GM23338 (cell line): ENCODE measurements at regions not wholly inside any gene's neighbourhood (a gene's known extent, or its start where the extent isn't known, plus 50 kb on each side); places are given as distances from the start of the nearest gene placed in this dataset.

ENCODE experiments used
- ATAC-seq: fragments of 200-7000 bp; cut with Tn5 transposase; 3 replicates; pipeline ENCODE4 v1.9.1; 2020
- DNase-seq: peaks from one replicate; pipeline ENCODE4 v3.0.0-alpha.2; 2015; ENCODE audit warnings: low spot score
- H2AFZ ChIP-seq: fragments of 200-600 bp; sonication (generic); 2 replicates; pipeline ENCODE4 v1.8.0; 2016; ENCODE audit warnings: antibody characterized with exemption, mild to moderate bottlenecking, moderate library complexity
- H3F3A ChIP-seq: fragments of 200-600 bp; sonication (generic); replicated peaks from 2 replicates; pipeline ENCODE4 v1.8.0; 2017; ENCODE audit warnings: antibody characterized with exemption, mixed run types, low read depth
- H3K27ac ChIP-seq: fragments of 200-600 bp; sonication (generic); 2 replicates; pipeline ENCODE4 v1.6.1; 2016; ENCODE audit warnings: low read depth
- H3K27me3 ChIP-seq: fragments of 200-600 bp; sonication (generic); 2 replicates; pipeline ENCODE4 v1.8.0; 2016; ENCODE audit warnings: mild to moderate bottlenecking, mixed run types, moderate library complexity; ENCODE audit not compliant: insufficient read depth
- H3K36me3 ChIP-seq: fragments of 200-600 bp; sonication (generic); 2 replicates; pipeline ENCODE4 v1.8.0; 2016; ENCODE audit warnings: mild to moderate bottlenecking; ENCODE audit not compliant: insufficient read depth
- H3K4me1 ChIP-seq: fragments of 200-600 bp; sonication (generic); 2 replicates; pipeline ENCODE4 v1.8.0; 2016; ENCODE audit warnings: mild to moderate bottlenecking, moderate library complexity; ENCODE audit not compliant: insufficient read depth
- H3K4me2 ChIP-seq: fragments of 200-600 bp; sonication (generic); 2 replicates; pipeline ENCODE4 v1.7.1; 2017; ENCODE audit warnings: mixed run types
- H3K4me3 ChIP-seq: fragments of 200-600 bp; sonication (generic); 2 replicates; pipeline ENCODE4 v1.6.1; 2016; ENCODE audit warnings: mixed run types
- H3K79me2 ChIP-seq: fragments of 200-600 bp; sonication (generic); replicated peaks from 2 replicates; pipeline ENCODE4 v1.8.0; 2017; ENCODE audit warnings: mild to moderate bottlenecking; ENCODE audit not compliant: insufficient read depth
- H3K9me2 ChIP-seq: fragments of 200-600 bp; sonication (generic); 2 replicates; pipeline ENCODE4 v1.8.0; 2017; ENCODE audit not compliant: insufficient read depth
- H4K20me1 ChIP-seq: fragments of 200-600 bp; sonication (generic); replicated peaks from 2 replicates; pipeline ENCODE4 v1.8.0; 2017; ENCODE audit warnings: mild to moderate bottlenecking; ENCODE audit not compliant: insufficient read depth
- H3K27ac Mint-ChIP-seq: 2 replicates; pipeline ENCODE4 v1.8.0; 2020; ENCODE audit warnings: inconsistent platforms, mild to moderate bottlenecking, moderate library complexity, mixed read lengths
- H3K27me3 Mint-ChIP-seq: 3 replicates; pipeline ENCODE4 v1.8.0; 2022; ENCODE audit warnings: low read depth, mild to moderate bottlenecking, moderate library complexity, mixed read lengths, inconsistent platforms; ENCODE audit not compliant: insufficient read depth, poor library complexity
- H3K36me3 Mint-ChIP-seq: 3 replicates; pipeline ENCODE4 v1.8.0; 2021; ENCODE audit warnings: low read depth, mild to moderate bottlenecking, inconsistent platforms, moderate library complexity, mixed read lengths
- H3K4me1 Mint-ChIP-seq: 3 replicates; pipeline ENCODE4 v1.8.0; 2020; ENCODE audit warnings: mild to moderate bottlenecking, inconsistent platforms, mixed read lengths
- H3K4me3 Mint-ChIP-seq: 3 replicates; pipeline ENCODE4 v1.8.0; 2021; ENCODE audit warnings: moderate library complexity, mild to moderate bottlenecking, inconsistent platforms, mixed read lengths
- H3K9me3 Mint-ChIP-seq: 3 replicates; pipeline ENCODE4 v1.8.0; 2020; ENCODE audit warnings: moderate library complexity, mild to moderate bottlenecking, inconsistent platforms, mixed read lengths
- CREB1 ChIP-seq: fragments of 250-450 bp; sonication (Bioruptor Pico); IDR thresholded peaks from 2 replicates; pipeline ENCODE4 v1.5.0; 2020; ENCODE audit warnings: low read depth, mild to moderate bottlenecking, moderate library complexity
- CTCF ChIP-seq, 2 experiments: fragments of 200-600 bp in 1 of 2; sonication (generic) in 1 of 2; conservative IDR thresholded peaks; 2 replicates each; pipeline versions ENCODE4 v1.5.1 to v1.6.1; 2016 to 2017; ENCODE audit warnings: antibody characterized with exemption in 2 of 2, low read depth in 2 of 2, mild to moderate bottlenecking in 2 of 2, moderate library complexity in 1 of 2
- EZH2 ChIP-seq: fragments of 200-600 bp; sonication (generic); IDR thresholded peaks from one replicate; pipeline ENCODE4 v1.8.0; 2017; ENCODE audit warnings: antibody characterized with exemption, mild to moderate bottlenecking, low read depth; ENCODE audit not compliant: unreplicated experiment
- EZH2phosphoT487 ChIP-seq: fragments of 200-600 bp; sonication (generic); IDR thresholded peaks from one replicate; pipeline ENCODE4 v1.8.1; 2018; ENCODE audit warnings: antibody characterized with exemption; ENCODE audit not compliant: unreplicated experiment
- JUNB ChIP-seq: IDR thresholded peaks from one replicate; pipeline ENCODE4 v1.6.1; 2016; ENCODE audit warnings: antibody characterized with exemption; ENCODE audit not compliant: unreplicated experiment
- NANOG ChIP-seq: IDR thresholded peaks from 2 replicates; pipeline ENCODE4 v1.6.1; 2016; ENCODE audit warnings: antibody characterized with exemption, borderline replicate concordance
- POLR2AphosphoS5 ChIP-seq: IDR thresholded peaks from 2 replicates; pipeline ENCODE4 v1.6.1; 2016; ENCODE audit warnings: antibody characterized with exemption, low read depth
- STAT1 ChIP-seq: IDR thresholded peaks from one replicate; pipeline ENCODE4 v1.6.1; 2016; ENCODE audit warnings: antibody characterized with exemption; ENCODE audit not compliant: unreplicated experiment
- ZNF114 ChIP-seq: fragments of 250-450 bp; sonication (Bioruptor Pico); IDR thresholded peaks from 2 replicates; pipeline ENCODE4 v1.5.0; 2020; ENCODE audit warnings: mild to moderate bottlenecking, moderate library complexity
- ZNF331 ChIP-seq: fragments of 250-450 bp; sonication (Bioruptor Pico); IDR thresholded peaks from 2 replicates; pipeline ENCODE4 v1.5.0; 2020; ENCODE audit warnings: low read depth, mild to moderate bottlenecking, moderate library complexity
- TF ChIP-seq, protein P1 (sequence below): IDR thresholded peaks from 2 replicates; pipeline ENCODE4 v1.6.1; 2016; ENCODE audit warnings: antibody characterized with exemption
- TF ChIP-seq, protein P2 (sequence below): IDR thresholded peaks from one replicate; pipeline ENCODE4 v1.6.1; 2018; ENCODE audit warnings: antibody characterized with exemption; ENCODE audit not compliant: unreplicated experiment
- TF ChIP-seq, protein P3 (sequence below): fragments of 250-450 bp; sonication (Bioruptor Pico); IDR thresholded peaks from 2 replicates; pipeline ENCODE4 v1.5.0; 2020; ENCODE audit warnings: mild to moderate bottlenecking, moderate library complexity

DNA sequence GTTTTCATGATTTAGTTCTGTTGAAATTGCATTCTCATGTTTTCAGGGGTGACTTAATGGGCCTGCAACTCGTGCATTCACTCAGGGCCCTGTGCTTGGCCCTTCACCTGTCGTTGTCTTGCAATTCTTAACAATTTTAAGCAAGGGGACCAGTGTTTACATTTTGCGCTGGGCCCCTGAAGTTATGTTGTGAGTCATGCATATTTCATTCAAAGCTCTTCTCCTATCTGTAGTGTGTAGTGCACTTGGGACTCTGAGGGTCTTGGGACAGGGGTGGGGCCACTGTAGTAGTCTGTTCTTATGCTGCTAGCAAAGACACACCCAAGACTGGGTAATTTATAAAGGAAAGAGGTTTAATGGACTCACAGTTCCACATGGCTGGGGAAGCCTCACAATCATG, 211.2 kb upstream of the RXFP2 start:
- ATAC-seq (no peak), DNase-seq (no peak)
- Mint-ChIP-seq H3K36me3 (no peaks in the 10 kb centered on the region), H3K4me1 (peaks cover 3% of the 10 kb centered on the region; the same call in 2 of the 3 replicates), H3K9me3 (no peaks in the 10 kb centered on the region; the same call in 2 of the 3 replicates), H3K27me3 (no peaks in the 10 kb centered on the region), H3K27ac (no peak overlapping the region), H3K4me3 (no peak overlapping the region)
- H3K4me1 ChIP-seq, result no peaks in the 10 kb centered on the region
- H3K27ac ChIP-seq, result no peak overlapping the region
- no peaks in the 10 kb centered on the region for H3K79me2 ChIP-seq
- H3K9me2 ChIP-seq, result no peaks in the 10 kb centered on the region
- H4K20me1 ChIP-seq, result no peaks in the 10 kb centered on the region
- no peaks in the 10 kb centered on the region for H3K36me3 ChIP-seq
- H3F3A ChIP-seq, result no peaks in the 10 kb centered on the region
- H3K4me2 ChIP-seq, result no peak overlapping the region
- no peaks in the 10 kb centered on the region for H3K27me3 ChIP-seq
- H3K4me3 ChIP-seq, result no peak overlapping the region
- no peak overlapping the region for H2AFZ ChIP-seq
- TF ChIP-seq EZH2 (no peak), CTCF (conservative IDR thresholded peaks at IDR 0.05; ENCODE audit: low read depth in 2 of 2) (no peak), ZNF331 (CRISPR knock-in tag) (no peak), STAT1 (no peak), ZNF114 (CRISPR knock-in tag) (no peak), POLR2AphosphoS5 (no peak), NANOG (no peak), EZH2phosphoT487 (no peak), JUNB (no peak), CREB1 (no peak)
- TF ChIP-seq, protein P1, sequence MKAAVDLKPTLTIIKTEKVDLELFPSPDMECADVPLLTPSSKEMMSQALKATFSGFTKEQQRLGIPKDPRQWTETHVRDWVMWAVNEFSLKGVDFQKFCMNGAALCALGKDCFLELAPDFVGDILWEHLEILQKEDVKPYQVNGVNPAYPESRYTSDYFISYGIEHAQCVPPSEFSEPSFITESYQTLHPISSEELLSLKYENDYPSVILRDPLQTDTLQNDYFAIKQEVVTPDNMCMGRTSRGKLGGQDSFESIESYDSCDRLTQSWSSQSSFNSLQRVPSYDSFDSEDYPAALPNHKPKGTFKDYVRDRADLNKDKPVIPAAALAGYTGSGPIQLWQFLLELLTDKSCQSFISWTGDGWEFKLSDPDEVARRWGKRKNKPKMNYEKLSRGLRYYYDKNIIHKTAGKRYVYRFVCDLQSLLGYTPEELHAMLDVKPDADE, result no peak
- TF ChIP-seq, protein P2, sequence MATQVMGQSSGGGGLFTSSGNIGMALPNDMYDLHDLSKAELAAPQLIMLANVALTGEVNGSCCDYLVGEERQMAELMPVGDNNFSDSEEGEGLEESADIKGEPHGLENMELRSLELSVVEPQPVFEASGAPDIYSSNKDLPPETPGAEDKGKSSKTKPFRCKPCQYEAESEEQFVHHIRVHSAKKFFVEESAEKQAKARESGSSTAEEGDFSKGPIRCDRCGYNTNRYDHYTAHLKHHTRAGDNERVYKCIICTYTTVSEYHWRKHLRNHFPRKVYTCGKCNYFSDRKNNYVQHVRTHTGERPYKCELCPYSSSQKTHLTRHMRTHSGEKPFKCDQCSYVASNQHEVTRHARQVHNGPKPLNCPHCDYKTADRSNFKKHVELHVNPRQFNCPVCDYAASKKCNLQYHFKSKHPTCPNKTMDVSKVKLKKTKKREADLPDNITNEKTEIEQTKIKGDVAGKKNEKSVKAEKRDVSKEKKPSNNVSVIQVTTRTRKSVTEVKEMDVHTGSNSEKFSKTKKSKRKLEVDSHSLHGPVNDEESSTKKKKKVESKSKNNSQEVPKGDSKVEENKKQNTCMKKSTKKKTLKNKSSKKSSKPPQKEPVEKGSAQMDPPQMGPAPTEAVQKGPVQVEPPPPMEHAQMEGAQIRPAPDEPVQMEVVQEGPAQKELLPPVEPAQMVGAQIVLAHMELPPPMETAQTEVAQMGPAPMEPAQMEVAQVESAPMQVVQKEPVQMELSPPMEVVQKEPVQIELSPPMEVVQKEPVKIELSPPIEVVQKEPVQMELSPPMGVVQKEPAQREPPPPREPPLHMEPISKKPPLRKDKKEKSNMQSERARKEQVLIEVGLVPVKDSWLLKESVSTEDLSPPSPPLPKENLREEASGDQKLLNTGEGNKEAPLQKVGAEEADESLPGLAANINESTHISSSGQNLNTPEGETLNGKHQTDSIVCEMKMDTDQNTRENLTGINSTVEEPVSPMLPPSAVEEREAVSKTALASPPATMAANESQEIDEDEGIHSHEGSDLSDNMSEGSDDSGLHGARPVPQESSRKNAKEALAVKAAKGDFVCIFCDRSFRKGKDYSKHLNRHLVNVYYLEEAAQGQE, result no peak
- TF ChIP-seq, protein P3, sequence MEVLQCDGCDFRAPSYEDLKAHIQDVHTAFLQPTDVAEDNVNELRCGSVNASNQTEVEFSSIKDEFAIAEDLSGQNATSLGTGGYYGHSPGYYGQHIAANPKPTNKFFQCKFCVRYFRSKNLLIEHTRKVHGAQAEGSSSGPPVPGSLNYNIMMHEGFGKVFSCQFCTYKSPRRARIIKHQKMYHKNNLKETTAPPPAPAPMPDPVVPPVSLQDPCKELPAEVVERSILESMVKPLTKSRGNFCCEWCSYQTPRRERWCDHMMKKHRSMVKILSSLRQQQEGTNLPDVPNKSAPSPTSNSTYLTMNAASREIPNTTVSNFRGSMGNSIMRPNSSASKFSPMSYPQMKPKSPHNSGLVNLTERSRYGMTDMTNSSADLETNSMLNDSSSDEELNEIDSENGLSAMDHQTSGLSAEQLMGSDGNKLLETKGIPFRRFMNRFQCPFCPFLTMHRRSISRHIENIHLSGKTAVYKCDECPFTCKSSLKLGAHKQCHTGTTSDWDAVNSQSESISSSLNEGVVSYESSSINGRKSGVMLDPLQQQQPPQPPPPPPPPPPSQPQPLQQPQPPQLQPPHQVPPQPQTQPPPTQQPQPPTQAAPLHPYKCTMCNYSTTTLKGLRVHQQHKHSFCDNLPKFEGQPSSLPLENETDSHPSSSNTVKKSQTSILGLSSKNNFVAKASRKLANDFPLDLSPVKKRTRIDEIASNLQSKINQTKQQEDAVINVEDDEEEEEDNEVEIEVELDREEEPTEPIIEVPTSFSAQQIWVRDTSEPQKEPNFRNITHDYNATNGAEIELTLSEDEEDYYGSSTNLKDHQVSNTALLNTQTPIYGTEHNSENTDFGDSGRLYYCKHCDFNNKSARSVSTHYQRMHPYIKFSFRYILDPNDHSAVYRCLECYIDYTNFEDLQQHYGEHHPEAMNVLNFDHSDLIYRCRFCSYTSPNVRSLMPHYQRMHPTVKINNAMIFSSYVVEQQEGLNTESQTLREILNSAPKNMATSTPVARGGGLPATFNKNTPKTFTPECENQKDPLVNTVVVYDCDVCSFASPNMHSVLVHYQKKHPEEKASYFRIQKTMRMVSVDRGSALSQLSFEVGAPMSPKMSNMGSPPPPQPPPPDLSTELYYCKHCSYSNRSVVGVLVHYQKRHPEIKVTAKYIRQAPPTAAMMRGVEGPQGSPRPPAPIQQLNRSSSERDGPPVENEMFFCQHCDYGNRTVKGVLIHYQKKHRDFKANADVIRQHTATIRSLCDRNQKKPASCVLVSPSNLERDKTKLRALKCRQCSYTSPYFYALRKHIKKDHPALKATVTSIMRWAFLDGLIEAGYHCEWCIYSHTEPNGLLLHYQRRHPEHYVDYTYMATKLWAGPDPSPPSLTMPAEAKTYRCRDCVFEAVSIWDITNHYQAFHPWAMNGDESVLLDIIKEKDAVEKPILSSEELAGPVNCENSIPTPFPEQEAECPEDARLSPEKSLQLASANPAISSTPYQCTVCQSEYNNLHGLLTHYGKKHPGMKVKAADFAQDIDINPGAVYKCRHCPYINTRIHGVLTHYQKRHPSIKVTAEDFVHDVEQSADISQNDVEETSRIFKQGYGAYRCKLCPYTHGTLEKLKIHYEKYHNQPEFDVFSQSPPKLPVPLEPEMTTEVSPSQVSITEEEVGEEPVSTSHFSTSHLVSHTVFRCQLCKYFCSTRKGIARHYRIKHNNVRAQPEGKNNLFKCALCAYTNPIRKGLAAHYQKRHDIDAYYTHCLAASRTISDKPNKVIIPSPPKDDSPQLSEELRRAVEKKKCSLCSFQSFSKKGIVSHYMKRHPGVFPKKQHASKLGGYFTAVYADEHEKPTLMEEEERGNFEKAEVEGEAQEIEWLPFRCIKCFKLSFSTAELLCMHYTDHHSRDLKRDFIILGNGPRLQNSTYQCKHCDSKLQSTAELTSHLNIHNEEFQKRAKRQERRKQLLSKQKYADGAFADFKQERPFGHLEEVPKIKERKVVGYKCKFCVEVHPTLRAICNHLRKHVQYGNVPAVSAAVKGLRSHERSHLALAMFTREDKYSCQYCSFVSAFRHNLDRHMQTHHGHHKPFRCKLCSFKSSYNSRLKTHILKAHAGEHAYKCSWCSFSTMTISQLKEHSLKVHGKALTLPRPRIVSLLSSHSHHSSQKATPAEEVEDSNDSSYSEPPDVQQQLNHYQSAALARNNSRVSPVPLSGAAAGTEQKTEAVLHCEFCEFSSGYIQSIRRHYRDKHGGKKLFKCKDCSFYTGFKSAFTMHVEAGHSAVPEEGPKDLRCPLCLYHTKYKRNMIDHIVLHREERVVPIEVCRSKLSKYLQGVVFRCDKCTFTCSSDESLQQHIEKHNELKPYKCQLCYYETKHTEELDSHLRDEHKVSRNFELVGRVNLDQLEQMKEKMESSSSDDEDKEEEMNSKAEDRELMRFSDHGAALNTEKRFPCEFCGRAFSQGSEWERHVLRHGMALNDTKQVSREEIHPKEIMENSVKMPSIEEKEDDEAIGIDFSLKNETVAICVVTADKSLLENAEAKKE (CRISPR knock-in tag), result no peak
